H1 (cell line): ENCODE measurements at regions not wholly inside any gene's neighbourhood (a gene's known extent, or its start where the extent isn't known, plus 50 kb on each side); places are given as distances from the start of the nearest gene placed in this dataset.

Source experiments
- CTCF ChIA-PET: fragments of 300-600 bp; sonication (Branson Sonifier 250); formaldehyde crosslinking; loops from one replicate; lab custom pipeline; 2021; ENCODE audit not compliant: partially characterized antibody; lab: Charles Lee
- POLR2A ChIA-PET: fragments of 300-600 bp; sonication (Branson Sonifier 250); formaldehyde crosslinking; loops from one replicate; lab custom pipeline; 2021; ENCODE audit warnings: inconsistent platforms; ENCODE audit not compliant: partially characterized antibody; lab: Charles Lee
- DNase-seq, 2 experiments: peaks; one replicate each; pipeline versions ENCODE4 v3.0.0 to v3.0.0-alpha.2; 2010 to 2022; ENCODE audit warnings: low spot score in 2 of 2, low read depth in 1 of 2, mixed read lengths in 1 of 2
- FAIRE-seq: peaks from 2 replicates; lab custom pipeline; 2011; peaks lifted over from hg19 to GRCh38; lab: Jason Lieb, UNC
- H2AFZ ChIP-seq: 2 replicates; pipeline ENCODE4 v1.8.1; 2012; ENCODE audit warnings: low read length, inconsistent platforms
- H2AK5ac ChIP-seq: 2 replicates; pipeline ENCODE4 v1.6.1; 2013; ENCODE audit warnings: low read depth, low read length
- H2BK120ac ChIP-seq: replicated peaks from 2 replicates; pipeline ENCODE3; 2013; ENCODE audit warnings: low read depth, low read length, inconsistent platforms
- H2BK12ac ChIP-seq: 2 replicates; pipeline ENCODE4 v1.6.1; 2013; ENCODE audit warnings: low read depth, low read length
- H2BK15ac ChIP-seq: 2 replicates; pipeline ENCODE4 v1.6.1; 2013; ENCODE audit warnings: low read length
- H2BK20ac ChIP-seq: 2 replicates; pipeline ENCODE4 v1.6.1; 2013; ENCODE audit warnings: low read length
- H2BK5ac ChIP-seq: 2 replicates; pipeline ENCODE4 v1.6.1; 2013; ENCODE audit warnings: low read depth, low read length
- H3K14ac ChIP-seq: 2 replicates; pipeline ENCODE4 v1.6.1; 2013; ENCODE audit warnings: inconsistent platforms; ENCODE audit not compliant: insufficient read length
- H3K18ac ChIP-seq: 2 replicates; pipeline ENCODE4 v1.6.1; 2013; ENCODE audit warnings: low read length; ENCODE audit errors: extremely low read depth
- H3K23ac ChIP-seq: 2 replicates; pipeline ENCODE4 v1.6.1; 2013; ENCODE audit warnings: inconsistent platforms; ENCODE audit not compliant: insufficient read length
- H3K23me2 ChIP-seq: 2 replicates; pipeline ENCODE4 v1.6.1; 2013; ENCODE audit warnings: low read depth, low read length
- H3K27ac ChIP-seq: 2 replicates; pipeline ENCODE4 v1.6.1; 2011; ENCODE audit warnings: low read depth, low read length, inconsistent platforms
- H3K27me3 ChIP-seq, 4 experiments: replicated peaks in 1 of 4; 1 replicate in 1 of 4; 2 replicates in 3 of 4; pipeline versions ENCODE4 v1.6.1 to v1.8.1; 2011 to 2013; ENCODE audit warnings: low read length in 3 of 4, mild to moderate bottlenecking in 3 of 4, inconsistent platforms in 2 of 4, mixed read lengths in 2 of 4, moderate library complexity in 1 of 4; ENCODE audit not compliant: control insufficient read depth in 3 of 4, insufficient read depth in 3 of 4; ENCODE audit errors: extremely low read depth in 1 of 4
- H3K36me3 ChIP-seq, 4 experiments: 2 replicates each; pipeline versions ENCODE4 v1.6.1 to v1.8.1; 2011 to 2013; ENCODE audit warnings: mild to moderate bottlenecking in 4 of 4, low read length in 3 of 4, moderate library complexity in 2 of 4, control low read depth in 1 of 4, inconsistent platforms in 1 of 4; ENCODE audit not compliant: insufficient read depth in 4 of 4, control insufficient read depth in 2 of 4
- H3K4ac ChIP-seq: replicated peaks from 2 replicates; pipeline ENCODE3; 2013; ENCODE audit warnings: low read length, low read depth, mixed read lengths, inconsistent platforms; ENCODE audit not compliant: insufficient read length
- H3K4me1 ChIP-seq, 4 experiments: replicated peaks in 1 of 4; 1 replicate in 1 of 4; 2 replicates in 3 of 4; pipeline versions ENCODE4 v1.6.1 to v1.8.1; 2011 to 2013; ENCODE audit warnings: low read length in 3 of 4, inconsistent platforms in 2 of 4, mixed read lengths in 1 of 4; ENCODE audit not compliant: insufficient read depth in 4 of 4, control insufficient read depth in 3 of 4
- H3K4me2 ChIP-seq, 2 experiments: 2 replicates each; pipeline versions ENCODE4 v1.6.1 to v1.8.1; 2011 to 2013; ENCODE audit warnings: low read depth in 2 of 2, low read length in 2 of 2, control low read depth in 1 of 2, inconsistent platforms in 1 of 2, mild to moderate bottlenecking in 1 of 2; ENCODE audit not compliant: insufficient read depth in 1 of 2
- H3K4me3 ChIP-seq, 4 experiments: fragments of 200-600, 300-600 bp in 1 of 4; sonication (generic), shearing (Covaris generic), sonication (Bioruptor Twin) in 1 of 4; 2 replicates each; pipeline versions ENCODE4 v1.5.1 to v1.8.1; 2011 to 2016; ENCODE audit warnings: low read length in 4 of 4, low read depth in 3 of 4, control low read depth in 2 of 4, inconsistent platforms in 2 of 4, mild to moderate bottlenecking in 2 of 4, mixed read lengths in 1 of 4, moderate library complexity in 1 of 4; ENCODE audit not compliant: insufficient read depth in 2 of 4; ENCODE audit errors: extremely low read depth in 1 of 4
- H3K56ac ChIP-seq: replicated peaks from 2 replicates; pipeline ENCODE3; 2013; ENCODE audit warnings: low read depth, mild to moderate bottlenecking, mixed read lengths, low read length, inconsistent platforms; ENCODE audit not compliant: insufficient read length
- H3K79me1 ChIP-seq: 2 replicates; pipeline ENCODE4 v1.6.1; 2013; ENCODE audit warnings: low read depth, low read length, control low read depth
- H3K79me2 ChIP-seq, 2 experiments: 2 replicates each; pipeline versions ENCODE4 v1.6.1 to v1.8.1; 2012 to 2013; ENCODE audit warnings: low read length in 2 of 2, mild to moderate bottlenecking in 2 of 2, inconsistent platforms in 1 of 2; ENCODE audit not compliant: insufficient read depth in 2 of 2, control insufficient read depth in 1 of 2
- H3K9ac ChIP-seq, 4 experiments: replicated peaks in 1 of 4; 1 replicate in 1 of 4; 2 replicates in 3 of 4; pipeline versions ENCODE4 v1.6.1 to v1.8.1; 2011 to 2013; ENCODE audit warnings: low read depth in 3 of 4, low read length in 3 of 4, control low read depth in 2 of 4, mild to moderate bottlenecking in 2 of 4, moderate library complexity in 2 of 4, inconsistent platforms in 1 of 4; ENCODE audit errors: extremely low read depth in 1 of 4
- H3K9me3 ChIP-seq, 2 experiments: 2 replicates each; pipeline versions ENCODE4 v1.6.1 to v1.8.1; 2012 to 2013; ENCODE audit warnings: mild to moderate bottlenecking in 2 of 2, moderate library complexity in 2 of 2, control low read depth in 1 of 2, inconsistent platforms in 1 of 2, low read depth in 1 of 2, low read length in 1 of 2, mixed read lengths in 1 of 2; ENCODE audit not compliant: insufficient read depth in 2 of 2
- H4K20me1 ChIP-seq, 2 experiments: replicated peaks in 1 of 2; 2 replicates each; pipeline versions ENCODE3 to v1.8.1; 2011 to 2013; ENCODE audit warnings: inconsistent platforms in 2 of 2, low read length in 2 of 2, mild to moderate bottlenecking in 1 of 2; ENCODE audit not compliant: insufficient read depth in 2 of 2, control insufficient read depth in 1 of 2
- H4K5ac ChIP-seq: 2 replicates; pipeline ENCODE4 v1.6.1; 2013; ENCODE audit warnings: low read length, low read depth, mixed read lengths, inconsistent platforms; ENCODE audit not compliant: insufficient read length
- H4K8ac ChIP-seq: 2 replicates; pipeline ENCODE4 v1.8.0; 2013; ENCODE audit warnings: mild to moderate bottlenecking, moderate library complexity, low read length, inconsistent platforms; ENCODE audit not compliant: insufficient read depth; ENCODE audit errors: extremely low read depth
- H4K91ac ChIP-seq: replicated peaks from 2 replicates; pipeline ENCODE3; 2013; ENCODE audit warnings: low read length, mixed read lengths, inconsistent platforms; ENCODE audit not compliant: insufficient read length
- BRCA1 ChIP-seq: IDR thresholded peaks from 2 replicates; pipeline ENCODE4 v1.6.1; 2012; ENCODE audit warnings: low read depth, low read length, improper control_type of control experiment
- CBX5 ChIP-seq: fragments of 300-800, 300-1000 bp; sonication (generic); IDR thresholded peaks from 2 replicates; pipeline ENCODE4 v1.7.1; 2016; ENCODE audit warnings: antibody characterized with exemption, low read length, low read depth
- POLR2AphosphoS5 ChIP-seq: IDR thresholded peaks from 2 replicates; pipeline ENCODE4 v1.6.1; 2011; ENCODE audit warnings: low read depth, low read length
- WGBS, 2 experiments: shearing (Covaris generic) in 1 of 2; methylation state at CpG; one replicate each; pipeline versions ENCODE4 v1.1.6 to v1.1.7; 2013 to 2015; ENCODE audit warnings: low lambda C conversion rate in 2 of 2, mixed read lengths in 2 of 2, inconsistent platforms in 1 of 2, low coverage in 1 of 2, missing lambda C conversion rate in 1 of 2; ENCODE audit not compliant: insufficient replicate concordance in 2 of 2, insufficient coverage in 1 of 2, insufficient read length in 1 of 2; ENCODE audit errors: extremely low coverage in 1 of 2, missing lambda C conversion rate in 1 of 2; 5-methylcytosine and 5-hydroxymethylcytosine counted together

- no peak overlapping the region for H2AFZ ChIP-seq
- no peak overlapping the region for H2BK5ac ChIP-seq
- CTCF ChIA-PET, result interaction anchor here (0.5 kb wide), 1 partner anchor 15 kb away, joined by 3 read pairs; no protein-coding TSS in a partner anchor
- no peaks in the 10 kb centered on the region for H3K79me2 ChIP-seq
- no peak overlapping the region for H3K4me2 ChIP-seq
- no peak overlapping the region for H2BK12ac ChIP-seq
- no peak overlapping the region for H2BK15ac ChIP-seq
- H3K4me3 ChIP-seq, result no peak overlapping the region
- peaks cover 0 to 2% of the 10 kb centered on the region in 2 experiments for H4K20me1 ChIP-seq
- H3K36me3 ChIP-seq, result no peaks in the 10 kb centered on the region
- no peak overlapping the region for H3K23ac ChIP-seq
- H3K79me1 ChIP-seq, result no peaks in the 10 kb centered on the region
- no peak overlapping the region for H2AK5ac ChIP-seq
- POLR2A ChIA-PET, result no interaction called here
- no peak overlapping the region for H2BK120ac ChIP-seq
- no peak for FAIRE-seq
- H3K27ac ChIP-seq, result no peak overlapping the region
- H3K18ac ChIP-seq, result no peak overlapping the region
- H2BK20ac ChIP-seq, result no peak overlapping the region
- no peak for TF ChIP-seq CBX5
- no peak for TF ChIP-seq BRCA1
- no peak for TF ChIP-seq POLR2AphosphoS5
- no peak overlapping the region for H3K4ac ChIP-seq
- H3K14ac ChIP-seq, result no peak overlapping the region
- WGBS, 2 experiments, result 73% methylated on average over 9 of the region's 9 CpGs; no CpG with 5 or more reads in 1 of the 2 experiments
- H3K23me2 ChIP-seq, result peaks cover 13% of the 10 kb centered on the region
- no peak overlapping the region for H4K8ac ChIP-seq
- DNase-seq, result no peak
- no peaks in the 10 kb centered on the region for H3K4me1 ChIP-seq
- H3K27me3 ChIP-seq, result peaks cover 0 to 31% (median 21%) of the 10 kb centered on the region in 4 experiments; a peak in 6 of 7 replicates
- H4K91ac ChIP-seq, result no peak overlapping the region
- no peak overlapping the region for H3K9ac ChIP-seq
- no peak overlapping the region for H3K56ac ChIP-seq
- no peaks in the 10 kb centered on the region for H3K9me3 ChIP-seq
- no peak overlapping the region for H4K5ac ChIP-seq
Observed at GRCh38 chr6:28696682-28697081, 171.0 kb downstream of the GPX5 start.
